GM13976 (cell line): ENCODE measurements at regions not wholly inside any gene's neighbourhood (a gene's known extent, or its start where the extent isn't known, plus 50 kb on each side); places are given as distances from the start of the nearest gene placed in this dataset.

Experiments
- DNase-seq: peaks from one replicate; pipeline ENCODE4 v3.0.0; 2012; ENCODE audit warnings: low spot score
- CTCF ChIP-seq: IDR thresholded peaks from 2 replicates; pipeline ENCODE4 v1.5.1; 2012; ENCODE audit warnings: borderline replicate concordance, mild to moderate bottlenecking; ENCODE audit not compliant: insufficient read depth; ENCODE audit errors: extremely low read depth, missing control alignments, control extremely low read depth
- in situ Hi-C: fragments of 300-500 bp; cut with MboI; formaldehyde crosslinking; loops from one replicate; pipeline ENCODE4 v1.12.0; 2022; ENCODE audit warnings: low sequenced_read_pairs, mixed read lengths, inconsistent platforms; ENCODE audit not compliant: unreplicated experiment

GRCh38 chr7:106433377-106433776 is 148.6 kb upstream of the NAMPT start:
- in situ Hi-C loops: no loop called here
- DNase-seq: no peak
- no peak for TF ChIP-seq CTCF

- in situ Hi-C loops: no loop called here
- no peak for TF ChIP-seq CTCF
- no peak for DNase-seq
Observed at GRCh38 chr7:106430535-106431455, 146.0 kb upstream of the NAMPT start.

GRCh38 chr7:106430103-106430502 is 145.3 kb upstream of the NAMPT start:
- DNase-seq: no peak
- no peak for TF ChIP-seq CTCF
- in situ Hi-C loops: no loop called here

GRCh38 chr7:106426803-106427202 is 142.0 kb upstream of the NAMPT start:
- TF ChIP-seq CTCF: no peak
- DNase-seq: no peak
- in situ Hi-C loops: no loop called here

- DNase-seq: peak; percentile 81
- no peak for TF ChIP-seq CTCF
- in situ Hi-C loops: no loop called here
Observed at GRCh38 chr7:106425017-106425719, 140.4 kb upstream of the NAMPT start.

GRCh38 chr7:106424476-106425016 is 139.8 kb upstream of the NAMPT start:
- no peak for TF ChIP-seq CTCF
- no peak for DNase-seq
- in situ Hi-C loops: no loop called here
